NCI-H146 treated with DMSO at 0.1 percent for 48 hours (cell line): ENCODE measurements at regions not wholly inside any gene's neighbourhood (a gene's known extent, or its start where the extent isn't known, plus 50 kb on each side); places are given as distances from the start of the nearest gene placed in this dataset.

ENCODE experiments used
- DNase-seq: peaks from one replicate; lab custom pipeline; 2025; ENCODE audit not compliant: unreplicated experiment; lab: John Stamatoyannopoulos, UW

DNA sequence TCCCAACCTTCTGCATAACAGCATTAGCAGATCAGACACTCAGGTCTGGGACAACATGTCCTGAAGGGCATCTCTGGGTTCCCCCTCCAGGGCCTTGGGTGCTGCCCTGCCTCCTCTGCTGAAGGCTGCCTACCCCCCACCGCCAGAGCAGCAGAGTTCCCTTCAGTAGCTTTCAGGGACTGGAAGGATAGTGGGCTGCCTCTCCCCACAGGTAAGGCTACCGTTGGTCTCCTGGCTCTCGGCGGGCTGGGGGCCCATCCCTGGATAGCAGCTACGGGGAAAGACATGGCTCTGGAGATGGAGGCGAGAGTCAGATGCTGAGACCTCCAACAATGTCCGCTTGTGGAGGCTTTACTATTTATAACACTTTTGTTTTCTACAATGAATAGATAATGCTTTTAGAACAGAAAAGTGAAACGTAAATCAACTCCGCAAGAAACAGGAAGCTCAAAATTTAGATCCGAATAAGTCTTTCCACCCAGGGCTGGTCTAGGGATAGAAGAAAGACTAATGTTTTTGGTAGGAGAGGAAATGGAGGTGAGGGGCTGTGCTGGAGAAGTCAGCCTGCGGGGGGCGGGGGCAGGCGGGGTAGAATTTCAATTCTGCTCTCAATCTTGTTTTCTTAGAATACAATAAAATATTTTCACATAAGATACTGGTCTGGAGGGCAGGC lies 58.4 kb downstream of the ARL4C start:
- DNase-seq = no peak

DNA sequence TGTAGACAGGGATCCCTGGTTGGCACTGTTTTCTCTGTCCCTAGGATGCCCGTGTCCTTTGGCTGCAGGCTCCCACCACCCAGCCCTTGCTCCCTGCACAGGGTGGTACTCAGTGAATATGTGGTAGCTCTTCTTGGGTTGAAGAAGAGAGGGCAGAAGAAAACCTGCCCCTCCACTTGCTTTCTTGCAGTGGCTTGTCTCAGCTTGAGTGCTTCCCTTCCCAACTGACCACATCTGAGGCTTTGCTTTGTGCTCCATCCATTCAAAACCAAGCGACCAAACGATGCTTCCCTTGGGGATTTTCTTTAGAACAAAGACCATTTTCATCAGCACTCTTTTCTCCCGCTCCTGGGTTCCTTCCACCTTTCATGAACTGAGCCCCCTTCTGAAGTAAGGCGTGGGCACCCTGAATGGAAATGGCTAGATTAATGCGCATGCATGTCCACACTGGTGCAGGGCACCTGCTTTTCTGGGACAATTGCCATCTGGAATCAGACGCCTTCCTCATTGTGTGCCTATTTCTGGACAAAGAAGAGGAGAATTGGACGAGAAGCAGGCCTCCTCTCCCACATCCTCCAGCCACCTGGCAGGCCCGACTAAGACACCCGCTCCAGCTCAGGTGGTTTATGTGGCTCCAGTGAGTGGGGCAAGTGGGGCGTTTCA lies 59.1 kb downstream of the ARL4C start:
- DNase-seq = no peak

DNA sequence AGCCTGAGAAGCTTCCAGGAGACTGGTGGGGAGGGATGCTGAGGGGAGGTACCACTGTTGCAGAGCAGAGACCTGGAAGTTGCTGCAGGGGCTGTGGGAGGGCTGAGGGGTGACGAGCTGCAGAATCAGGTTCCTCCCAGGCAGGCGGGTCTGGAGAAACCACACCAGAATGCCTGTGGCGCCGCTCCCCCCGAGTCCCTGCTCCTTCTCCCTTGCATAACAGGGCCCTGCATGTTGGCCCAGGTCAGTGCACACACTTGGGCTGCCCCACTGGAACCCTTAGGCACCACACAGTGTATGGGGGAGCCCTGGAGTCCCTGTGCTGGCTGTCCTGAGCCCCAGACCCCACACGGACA lies 60.4 kb downstream of the ARL4C start:
- no peak for DNase-seq

DNA sequence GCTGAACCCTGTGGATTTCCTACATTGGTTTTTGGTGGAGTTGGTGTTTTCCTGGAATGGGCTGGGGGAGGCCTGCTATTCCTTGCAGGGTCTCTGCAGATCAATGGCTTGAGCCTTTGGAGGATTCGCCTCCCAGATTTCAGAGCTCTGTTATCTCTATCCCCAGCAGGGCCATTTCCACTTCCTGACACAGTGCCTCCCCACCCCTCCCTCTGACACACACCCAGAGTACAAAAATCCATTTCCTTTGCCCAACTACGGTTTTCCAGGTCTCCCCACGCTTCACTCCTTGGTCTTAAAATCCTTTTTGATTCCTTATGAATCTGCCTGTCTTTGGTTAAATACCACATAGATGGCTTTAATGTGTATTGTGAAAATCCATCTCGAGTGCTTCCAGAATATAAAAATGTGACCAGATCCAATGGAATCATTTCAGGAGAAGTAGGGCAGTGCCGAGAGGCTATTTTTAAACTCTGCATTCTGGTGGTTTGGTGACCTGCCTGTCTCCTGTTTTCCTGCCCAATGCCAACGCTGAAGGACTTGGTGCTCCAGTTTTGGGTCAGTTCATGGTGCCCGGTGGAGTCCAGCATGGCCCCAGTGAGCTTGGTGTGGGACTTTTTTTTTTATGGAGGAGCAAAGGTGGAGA lies 60.9 kb downstream of the ARL4C start:
- no peak for DNase-seq

DNA sequence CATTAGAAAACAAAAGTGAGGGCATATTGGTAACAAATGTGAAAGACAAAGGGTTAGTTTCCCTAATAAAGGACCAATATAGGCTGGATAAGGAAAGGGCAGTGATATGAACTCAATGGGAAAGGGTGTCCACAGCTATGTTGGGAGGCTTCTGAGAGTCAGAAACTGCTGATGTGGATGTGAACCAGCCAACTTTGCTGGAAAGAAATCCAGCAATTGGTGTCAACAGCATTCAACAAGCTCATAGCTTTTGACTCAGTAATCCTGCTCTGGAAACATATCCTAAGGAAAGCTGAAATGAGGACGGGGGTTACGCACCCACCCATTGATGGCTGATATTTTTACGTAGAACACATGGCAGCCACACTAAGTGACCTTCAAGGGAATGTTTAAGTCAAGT lies 63.7 kb downstream of the ARL4C start:
- no peak for DNase-seq

DNA sequence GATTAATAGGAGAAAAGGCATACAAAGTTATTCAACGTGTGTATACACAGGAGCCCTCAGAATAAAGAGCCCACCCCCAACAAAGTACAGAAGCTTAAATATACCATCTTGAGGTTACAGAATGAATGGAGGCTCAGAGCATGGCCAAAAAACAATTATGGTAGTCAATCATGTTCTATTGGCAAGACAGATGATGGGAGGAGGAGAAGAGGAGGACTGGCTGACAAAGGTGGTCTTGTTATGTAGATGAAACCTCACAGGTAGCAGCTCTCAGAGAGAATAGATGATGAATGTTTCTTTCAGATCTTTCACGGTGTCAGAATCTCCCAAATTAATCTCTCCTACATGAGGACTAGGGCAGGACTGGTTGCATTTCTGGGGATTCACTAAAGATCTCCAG lies 66.0 kb downstream of the ARL4C start:
- DNase-seq = no peak

DNA sequence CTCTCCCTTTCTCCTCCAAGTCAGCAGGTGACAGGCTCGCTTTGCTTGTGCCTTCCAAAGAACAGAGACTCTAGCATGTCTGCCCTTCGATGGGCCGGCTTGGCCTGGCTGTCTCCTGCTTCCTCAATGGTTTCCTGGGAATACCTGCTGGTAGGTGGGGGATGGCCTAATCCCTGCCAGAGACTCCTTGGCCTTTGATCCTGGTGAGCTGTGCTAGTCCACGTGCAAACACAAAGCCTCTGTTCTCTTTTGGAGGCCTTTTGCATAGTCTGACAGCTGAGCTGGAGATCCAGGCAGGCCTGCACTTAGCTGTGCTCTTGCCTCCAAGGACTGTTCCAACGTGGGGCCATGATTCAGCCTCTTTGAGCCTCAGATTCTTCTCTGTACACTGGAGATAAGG lies 67.6 kb downstream of the ARL4C start:
- DNase-seq = no peak

DNA sequence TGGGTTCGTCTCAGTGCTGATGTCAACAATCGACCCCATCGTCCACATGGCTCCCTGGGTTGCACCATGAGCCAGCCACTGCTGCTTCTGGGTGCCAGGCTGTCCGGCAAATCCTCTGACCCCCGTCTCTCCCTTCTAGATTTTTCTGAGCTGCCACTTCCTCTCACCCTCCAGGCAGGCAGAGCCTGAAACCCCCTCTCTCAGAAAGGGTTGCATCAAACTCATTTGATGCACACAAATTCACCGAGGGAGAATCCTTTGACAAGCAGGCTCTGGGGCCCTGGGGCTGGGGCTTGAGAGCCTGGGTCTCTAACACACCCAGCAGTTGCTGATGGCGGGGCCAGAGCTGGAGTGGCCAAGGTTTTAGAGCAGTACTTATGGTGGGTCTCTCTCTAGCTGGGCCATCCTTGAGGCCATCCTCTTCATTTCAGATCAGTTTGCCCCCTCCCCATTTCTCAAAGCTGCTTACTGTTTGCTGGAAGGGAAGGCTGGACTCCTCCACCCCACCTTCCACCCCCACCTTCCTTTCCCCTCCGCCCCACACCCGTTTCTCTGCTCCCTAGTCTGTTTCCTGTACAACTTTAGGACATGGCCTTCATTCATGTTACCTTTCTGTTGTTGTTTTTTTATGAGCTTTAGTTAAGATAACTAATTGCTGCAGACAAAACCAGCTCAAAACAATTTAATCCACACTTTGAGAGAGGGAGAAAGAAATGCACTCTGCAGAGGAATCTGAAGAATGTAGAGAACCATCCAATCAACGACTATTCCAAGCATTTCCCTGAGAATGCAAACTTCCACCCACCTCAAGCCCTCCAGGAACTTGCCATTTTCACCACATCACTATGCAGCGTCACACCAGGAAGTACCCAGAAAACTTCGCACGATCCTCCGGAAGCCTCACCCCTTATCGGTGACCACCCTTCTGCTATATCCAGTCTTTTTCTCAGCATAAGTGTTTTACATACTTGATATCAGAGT lies 69.5 kb downstream of the ARL4C start:
- DNase-seq = no peak

DNA sequence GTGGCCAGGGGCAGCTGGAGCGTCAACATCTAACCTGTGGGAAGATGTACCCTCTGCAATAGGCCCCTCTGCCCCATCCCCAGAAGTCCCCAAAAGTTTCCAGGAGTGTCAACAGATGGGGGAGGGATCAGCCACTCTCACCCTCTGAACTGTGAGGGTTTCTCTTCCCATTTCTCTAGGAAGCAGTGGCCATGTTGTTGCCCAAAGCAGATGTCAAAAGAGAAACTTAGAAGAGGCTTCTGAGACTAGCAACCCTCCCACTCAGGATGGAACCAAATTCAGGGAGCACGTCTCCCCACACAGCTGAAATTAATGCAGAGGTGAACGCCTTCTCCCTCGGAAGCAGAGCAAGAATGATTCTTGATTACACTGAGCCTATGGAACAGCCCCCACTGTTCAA lies 70.3 kb downstream of the ARL4C start:
- DNase-seq = no peak

DNA sequence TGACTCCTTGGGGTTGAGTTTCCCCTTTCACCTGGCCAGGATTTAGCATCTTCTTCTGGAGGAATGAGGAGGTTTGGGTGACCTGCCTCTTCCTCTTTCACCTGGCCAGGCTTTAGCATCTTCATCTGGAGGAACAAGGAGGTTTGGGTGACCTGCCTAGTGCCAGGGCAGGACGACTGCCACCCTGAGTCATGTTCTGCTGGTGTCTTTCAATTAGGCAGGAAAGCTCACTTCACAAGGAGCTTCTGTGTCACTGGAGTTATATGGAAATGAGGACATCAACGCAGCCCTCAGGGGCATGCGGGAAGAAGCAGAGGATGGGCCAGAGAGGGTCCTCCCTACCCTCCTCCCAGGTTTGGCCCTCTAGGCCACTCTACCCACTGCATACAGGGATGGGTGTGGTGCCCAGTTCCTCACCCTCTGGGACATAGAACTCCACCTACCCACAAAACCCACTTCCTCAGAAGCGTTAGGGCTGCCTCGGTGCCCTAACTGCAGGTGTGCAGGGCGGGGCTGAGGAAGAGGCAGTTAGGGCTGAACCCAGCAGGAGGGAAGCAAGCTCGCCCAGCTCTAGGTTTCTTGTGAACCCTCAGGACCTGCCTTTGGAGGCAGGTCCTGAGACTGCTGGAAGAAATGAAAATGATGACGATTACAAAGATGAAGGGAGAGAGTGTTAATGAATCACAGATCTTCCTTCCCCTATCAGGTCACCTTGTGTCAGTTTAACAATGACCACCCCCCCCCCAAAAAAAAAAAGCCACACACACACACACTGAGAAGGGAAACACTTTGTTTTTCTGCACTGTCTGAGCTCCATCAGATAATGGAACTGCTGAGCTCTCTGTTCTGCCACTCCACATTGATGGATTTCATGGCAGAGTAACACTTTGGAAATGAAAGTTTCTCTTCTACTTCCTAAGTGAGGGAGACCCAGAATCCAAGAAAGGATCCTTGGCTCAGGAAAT lies 71.0 kb downstream of the ARL4C start:
- DNase-seq = no peak

DNA sequence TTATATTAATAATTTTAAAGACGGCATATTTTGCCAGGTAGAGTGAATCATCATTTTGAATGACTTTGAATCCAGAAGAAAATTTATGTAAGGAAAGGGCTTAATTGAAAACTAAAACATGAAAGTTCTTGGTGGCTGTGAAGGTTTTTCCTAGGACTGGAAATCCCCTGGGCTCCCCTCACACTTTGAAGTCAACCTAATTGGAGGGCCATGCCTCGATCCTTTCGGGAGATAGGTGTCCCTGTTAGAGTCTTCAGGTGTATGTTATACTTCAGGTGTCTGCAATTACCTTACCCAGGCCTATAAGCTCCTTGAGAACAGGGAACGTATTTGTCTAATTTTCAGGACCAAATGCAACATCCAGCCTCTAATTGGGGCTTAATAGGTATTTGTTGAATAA lies 73.0 kb downstream of the ARL4C start:
- no peak for DNase-seq

DNA sequence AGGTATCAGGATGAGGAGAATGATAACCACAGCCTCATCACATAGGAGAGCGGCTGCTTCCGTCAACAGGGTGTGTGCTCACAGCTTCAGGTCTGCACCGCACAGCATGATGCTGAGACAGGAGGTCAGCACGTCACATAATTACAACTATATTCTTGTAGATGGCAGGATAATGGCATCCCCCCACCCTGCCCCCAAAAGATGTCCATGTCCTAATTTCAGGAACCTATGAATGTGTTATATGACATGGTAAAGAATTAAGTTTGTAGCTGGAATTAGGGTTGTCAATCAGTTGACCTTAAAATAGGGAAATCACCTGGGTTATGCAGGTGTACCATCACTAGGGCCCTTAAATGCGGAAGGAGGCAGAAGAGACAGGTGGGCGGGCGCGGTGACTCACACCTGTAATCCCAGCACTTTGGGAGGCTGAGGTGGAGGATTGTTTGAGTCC lies 73.9 kb downstream of the ARL4C start:
- peak; percentile 12 for DNase-seq

DNA sequence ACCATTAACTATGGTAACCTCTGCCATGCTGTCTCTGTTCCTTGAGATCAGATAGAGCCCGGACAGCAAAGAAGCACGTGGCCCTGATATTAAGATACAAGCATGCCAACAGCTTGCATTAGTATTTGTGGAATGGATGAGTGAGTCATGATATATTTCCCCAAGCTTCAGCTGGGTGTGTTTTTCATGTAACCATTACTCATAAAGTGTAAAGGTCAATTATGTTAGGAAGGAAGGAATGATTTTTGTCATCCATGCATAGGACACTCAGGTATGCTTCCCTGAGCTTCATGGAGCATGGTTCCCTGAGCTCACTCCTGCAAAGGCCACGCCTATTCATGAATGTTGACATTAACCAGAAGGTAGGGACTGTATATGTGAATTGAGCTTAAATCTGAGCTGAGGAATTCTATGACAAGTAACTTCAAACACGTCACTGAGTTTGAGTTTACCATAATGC lies 74.6 kb downstream of the ARL4C start:
- no peak for DNase-seq

DNA sequence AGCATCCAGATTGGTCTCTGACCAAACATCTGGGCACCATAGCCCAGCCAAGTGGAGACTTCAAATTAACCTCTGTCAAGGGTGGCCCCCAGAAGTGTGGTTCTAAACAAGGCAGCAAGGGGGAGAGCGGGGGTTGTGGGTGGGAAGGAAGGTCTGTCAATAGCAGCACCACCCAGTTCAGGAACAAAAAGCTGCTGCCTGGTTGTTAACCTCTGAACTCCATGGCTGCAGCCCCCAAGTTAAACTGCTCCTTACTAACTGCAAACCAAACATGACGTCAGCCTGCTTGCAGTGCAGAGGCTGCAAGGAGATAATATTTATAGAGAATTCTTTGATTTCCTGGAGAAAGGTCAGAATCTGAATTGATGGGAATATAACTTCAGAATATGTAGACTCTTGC lies 76.5 kb downstream of the ARL4C start:
- DNase-seq = no peak

DNA sequence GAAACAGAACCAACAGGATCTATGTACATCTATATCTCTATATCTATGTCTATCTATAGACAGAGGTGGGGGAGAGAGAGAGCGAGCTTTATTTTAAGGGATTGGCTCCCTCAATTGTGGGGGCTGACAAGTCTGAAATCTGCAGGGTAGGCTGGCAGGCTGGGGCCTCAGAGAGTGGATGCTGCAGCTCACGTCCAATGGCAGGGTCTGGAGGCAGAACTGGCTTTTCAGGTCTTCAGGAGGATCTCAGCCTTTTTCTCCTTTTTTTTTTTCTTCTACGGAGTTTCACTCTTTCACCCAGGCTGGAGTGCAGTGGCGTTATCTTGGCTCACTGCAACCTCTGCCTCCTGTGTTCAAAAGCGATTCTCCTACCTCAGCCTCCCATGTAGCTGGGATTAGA lies 77.2 kb downstream of the ARL4C start:
- no peak for DNase-seq

DNA sequence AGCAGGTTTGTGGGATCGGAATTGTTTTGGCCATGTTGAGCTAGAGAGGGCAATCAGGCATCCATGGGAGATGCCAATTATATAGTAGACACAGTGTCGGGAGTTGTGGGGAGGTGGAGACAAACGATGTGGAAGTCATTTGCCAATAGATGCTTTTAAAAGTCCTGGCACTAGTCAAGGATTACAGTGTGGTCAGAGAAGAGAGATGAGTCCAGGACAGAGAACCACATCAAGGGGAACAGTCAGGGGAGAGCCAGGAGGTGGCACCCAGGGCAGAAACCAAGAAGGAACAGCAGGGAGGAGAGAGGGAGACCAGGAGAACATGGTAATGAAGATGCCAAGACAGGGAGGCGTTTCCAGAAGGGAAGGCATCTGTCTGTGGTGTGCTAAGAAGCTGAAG lies 81.2 kb downstream of the ARL4C start:
- DNase-seq = no peak

DNA sequence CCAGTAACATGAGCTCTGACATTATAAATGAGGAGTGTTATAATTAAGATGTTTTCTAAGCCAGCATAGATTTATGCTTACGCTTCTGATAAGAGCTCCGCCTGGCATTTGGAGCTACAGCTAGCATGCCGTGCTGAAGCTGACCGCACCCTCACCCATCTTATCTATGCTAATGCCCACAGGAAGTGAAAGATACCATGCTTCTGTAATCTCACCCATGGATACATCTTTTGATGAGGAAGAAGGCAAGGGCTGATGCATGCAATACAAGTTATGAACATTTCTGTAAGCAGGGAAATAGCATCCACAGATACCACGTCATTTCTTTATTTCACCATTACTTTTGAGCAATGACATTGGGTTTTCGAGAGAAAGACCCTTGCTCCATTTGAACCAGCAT lies 82.3 kb downstream of the ARL4C start:
- no peak for DNase-seq

DNA sequence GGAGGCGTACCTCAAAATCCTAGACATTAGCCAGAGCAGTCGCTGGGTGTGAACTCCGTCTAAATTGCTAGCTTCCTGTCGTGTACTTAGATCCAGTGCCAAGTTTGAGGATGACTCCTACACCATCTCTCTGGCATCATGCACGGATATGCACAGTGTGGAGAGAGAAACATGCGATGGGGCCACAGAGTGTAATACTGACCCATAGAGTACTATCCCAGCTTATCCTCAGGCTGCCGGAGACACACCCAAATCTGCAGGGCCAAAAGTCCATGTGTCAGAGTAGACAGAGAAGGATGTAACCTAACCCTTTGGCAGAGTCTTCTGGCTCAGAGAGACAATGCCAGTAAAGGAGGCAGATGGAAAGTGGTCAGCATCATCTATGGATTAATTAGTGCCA lies 84.2 kb downstream of the ARL4C start:
- no peak for DNase-seq

DNA sequence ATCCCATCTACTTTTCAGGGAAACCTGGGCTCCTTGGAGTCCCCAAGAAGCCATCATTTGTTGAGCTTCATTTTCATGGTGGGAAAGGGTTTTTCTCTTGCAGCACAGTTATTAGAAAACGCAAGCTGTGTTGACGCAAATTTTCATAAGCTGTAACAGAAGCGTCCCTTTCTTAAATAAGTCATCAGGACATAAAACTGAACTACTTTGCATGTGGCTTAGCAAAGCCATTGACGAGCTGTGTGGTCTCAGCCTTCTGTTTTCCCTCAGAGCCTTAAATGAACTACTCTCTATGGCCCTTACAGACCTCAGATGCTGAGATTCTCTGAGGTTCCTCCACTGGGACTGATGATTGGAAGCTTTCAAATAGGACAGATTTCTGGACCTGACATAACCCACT lies 85.1 kb downstream of the ARL4C start:
- no peak for DNase-seq

DNA sequence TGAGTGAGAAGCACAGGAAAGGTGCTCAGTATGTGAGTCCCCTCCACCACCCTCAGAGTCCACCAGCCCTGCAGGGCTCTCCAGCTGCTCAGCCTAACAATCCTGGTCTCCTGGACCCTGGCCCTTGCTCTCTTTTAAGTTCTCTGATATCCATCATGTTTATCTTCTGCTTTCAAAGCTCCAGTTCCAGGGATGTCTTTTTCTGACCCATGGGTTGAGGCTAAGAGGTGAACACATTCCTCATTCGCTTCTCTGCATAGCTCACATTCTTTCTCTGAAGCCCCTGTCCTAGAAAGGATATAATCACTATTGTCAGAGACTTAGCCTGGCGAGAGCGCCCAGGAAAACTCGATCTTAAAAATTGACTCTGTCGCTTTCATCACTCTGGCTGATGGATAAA lies 86.4 kb downstream of the ARL4C start:
- DNase-seq = no peak
